ENCODE measurements at regions not wholly inside any gene's neighbourhood (a gene's known extent, or its start where the extent isn't known, plus 50 kb on each side); places are given as distances from the start of the nearest gene placed in this dataset.

DNA sequence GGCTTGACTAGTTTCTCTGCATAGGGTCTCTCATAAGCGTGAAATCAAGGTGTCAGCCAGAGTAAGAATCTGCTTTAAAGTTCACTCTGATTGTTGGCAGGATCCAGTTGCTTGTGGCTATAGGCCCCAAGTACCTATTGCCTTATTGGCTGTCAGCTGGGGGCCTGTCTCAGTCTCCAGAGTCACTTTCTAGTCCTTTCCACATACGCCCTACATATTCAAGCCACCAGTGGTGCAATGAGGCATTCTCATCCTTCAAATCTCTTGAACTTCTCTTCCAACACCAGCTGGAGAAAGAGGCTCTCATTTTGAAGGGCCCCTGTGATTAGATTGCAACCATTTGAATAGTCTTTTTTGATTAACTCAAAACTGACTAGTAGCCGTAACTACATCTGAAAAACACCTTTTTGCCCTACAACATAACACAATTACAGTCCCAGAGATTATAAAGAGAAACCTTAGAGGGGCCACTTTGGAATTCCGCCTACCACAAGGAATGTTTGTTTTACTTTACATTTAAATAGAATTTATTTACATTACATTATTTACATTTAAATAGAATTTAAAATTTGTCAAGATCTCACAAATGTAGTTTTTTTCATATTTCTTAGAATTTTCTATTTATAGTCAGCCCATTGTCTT lies 520.1 kb downstream of the DSC3 start:
- no peak for DNase-seq

DNA sequence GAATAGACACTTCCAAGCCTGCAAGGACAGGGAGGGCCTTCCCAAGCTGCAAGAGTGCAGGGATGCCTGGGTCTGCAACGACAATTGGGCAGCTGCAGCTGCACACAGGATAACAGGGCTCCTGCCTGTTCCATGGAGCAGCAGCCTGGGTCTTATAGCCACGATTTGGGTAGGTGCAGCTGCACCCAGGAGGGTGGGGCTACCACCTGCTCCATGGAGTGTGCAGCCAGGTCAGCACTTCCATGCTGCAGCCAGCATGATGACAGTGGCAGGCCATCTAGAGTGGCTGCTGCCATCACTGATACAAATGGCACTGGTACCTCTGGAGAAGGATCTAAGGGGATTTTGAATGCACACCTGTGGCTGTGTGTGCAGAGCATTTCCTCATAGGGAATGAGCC lies 528.5 kb downstream of the DSC3 start:
- no peak for DNase-seq

DNA sequence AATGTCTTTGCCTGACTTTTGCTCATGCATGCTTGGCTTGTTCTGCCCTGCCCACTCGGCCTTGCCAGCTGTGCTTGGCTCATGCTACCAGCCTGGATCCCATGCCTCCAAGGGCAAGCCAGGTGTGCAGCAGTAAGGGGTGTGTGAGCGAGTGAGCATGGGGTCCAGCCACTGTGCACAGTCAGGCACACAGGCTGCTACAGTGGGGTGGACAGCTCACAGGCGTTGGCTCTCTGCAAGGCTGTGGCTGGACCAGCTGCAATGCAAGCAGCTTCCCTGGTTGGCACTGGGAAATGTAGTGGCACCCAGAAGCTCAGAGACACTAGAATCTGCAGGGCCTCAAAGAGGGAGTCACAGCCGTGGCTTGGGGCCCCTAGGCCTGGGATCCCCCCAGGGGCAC lies 529.7 kb downstream of the DSC3 start:
- no peak for DNase-seq

DNA sequence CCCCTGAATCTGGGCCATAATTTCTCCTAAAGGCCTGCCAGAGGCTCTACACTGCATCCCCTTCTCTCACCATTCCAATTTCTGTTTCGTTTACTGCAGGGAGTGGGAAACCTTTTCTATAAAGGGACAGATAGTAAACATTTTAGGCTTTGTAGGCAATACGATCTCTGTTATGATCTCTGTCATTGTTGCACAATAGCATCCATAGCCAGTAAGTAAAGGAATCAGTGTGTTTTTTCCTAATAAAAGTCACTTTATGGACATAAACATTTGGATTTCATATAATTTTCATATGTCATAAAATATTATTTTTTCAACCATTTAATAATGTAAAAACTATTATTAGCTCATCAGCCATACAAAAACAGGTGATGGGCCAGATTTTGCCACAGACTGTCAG lies 531.7 kb downstream of the DSC3 start:
- DNase-seq, result no peak

DNA sequence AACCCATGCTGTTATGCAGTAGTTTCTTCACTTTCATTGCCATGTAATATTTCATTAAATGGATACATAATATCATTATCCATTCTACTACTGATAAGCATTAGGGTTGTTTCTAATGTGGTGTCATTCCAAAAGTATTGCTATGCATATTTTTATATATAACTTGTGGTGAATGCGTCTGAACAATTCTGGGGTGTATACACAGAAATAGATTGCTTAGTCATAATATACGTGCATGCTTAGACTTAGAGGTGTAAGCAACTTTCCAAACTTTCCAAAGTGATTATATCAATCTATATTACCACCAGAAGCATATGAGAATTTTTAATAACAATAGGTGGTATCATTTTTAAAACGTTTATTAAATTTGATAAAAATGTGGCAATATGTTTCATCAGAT lies 540.9 kb downstream of the DSC3 start:
- no peak for DNase-seq

DNA sequence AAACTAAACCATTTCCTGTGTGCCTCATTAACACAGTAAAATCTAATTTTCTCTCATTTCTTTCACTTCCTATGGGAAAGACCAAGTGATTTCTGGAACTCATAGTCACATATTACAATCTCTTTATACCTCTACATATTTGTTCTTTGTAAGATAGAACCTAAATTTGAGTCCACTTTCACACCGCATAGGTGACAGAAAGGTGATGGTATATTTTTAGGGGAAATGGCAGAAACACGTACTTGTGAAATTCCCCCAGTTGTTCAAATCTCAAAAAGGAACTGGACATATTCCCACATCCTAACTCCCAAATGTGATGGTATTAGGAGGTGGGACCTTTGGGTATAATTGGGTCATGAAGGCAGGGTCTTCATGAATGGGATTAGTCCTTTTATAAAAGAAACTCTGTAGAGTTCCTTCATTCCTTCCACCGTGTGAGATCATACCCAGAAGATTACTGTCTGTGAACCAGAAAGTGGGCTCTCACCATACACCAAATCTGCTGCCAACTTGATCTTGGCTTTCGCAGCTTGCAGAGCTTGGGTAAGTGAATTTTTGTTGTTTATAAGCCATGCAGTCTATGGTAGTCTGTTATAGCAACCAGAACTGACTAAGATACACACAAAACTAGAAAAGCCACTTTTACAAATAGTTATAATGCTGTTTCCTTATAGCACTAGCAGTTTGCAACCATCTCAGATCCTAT lies 542.1 kb downstream of the DSC3 start:
- DNase-seq, result no peak

DNA sequence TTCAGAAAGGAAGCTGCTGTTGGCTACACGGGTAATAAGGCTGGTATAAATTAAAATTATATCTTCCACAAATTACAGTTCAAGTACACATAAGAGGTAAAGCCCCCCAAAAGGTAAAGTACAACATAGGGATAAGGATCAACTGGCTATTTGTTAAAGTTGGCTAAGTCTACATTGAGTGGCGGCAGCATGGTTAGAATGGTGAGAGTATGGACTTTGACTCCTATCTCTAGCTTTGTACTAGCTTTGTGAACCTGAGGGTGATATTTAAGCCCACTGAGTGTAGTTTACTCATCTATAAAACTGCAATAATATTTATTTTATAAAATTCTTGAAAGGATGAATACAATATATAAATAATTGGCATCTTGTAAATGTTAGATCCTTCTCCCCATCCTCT lies 542.8 kb downstream of the DSC3 start:
- no peak for DNase-seq

DNA sequence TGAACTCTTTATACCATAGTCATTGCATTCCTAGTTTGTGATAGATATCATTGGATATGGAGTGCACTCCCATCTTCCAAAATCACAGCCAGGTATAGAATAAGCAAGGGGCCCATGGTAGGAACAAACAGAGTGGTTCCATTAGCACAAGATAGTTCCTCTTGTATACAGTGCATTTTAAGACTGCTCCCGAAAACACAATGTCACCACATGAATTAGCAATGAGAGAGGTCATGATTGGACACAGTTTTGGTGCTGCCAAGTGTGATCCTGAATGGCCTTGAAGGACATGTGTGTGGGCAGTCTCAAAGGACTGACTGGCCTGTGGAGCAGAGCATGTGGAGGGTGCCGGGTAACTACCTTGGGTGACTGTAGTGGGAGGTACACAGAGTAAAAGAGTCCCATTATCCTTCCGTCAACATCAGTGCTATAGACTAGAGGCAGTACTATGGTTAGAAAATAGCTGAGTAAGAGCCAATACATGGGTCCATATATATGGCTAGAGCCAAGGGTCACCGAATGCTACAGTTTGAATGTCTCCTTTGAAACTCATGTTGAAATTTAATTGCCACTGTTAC lies 549.9 kb downstream of the DSC3 start:
- no peak for DNase-seq

DNA sequence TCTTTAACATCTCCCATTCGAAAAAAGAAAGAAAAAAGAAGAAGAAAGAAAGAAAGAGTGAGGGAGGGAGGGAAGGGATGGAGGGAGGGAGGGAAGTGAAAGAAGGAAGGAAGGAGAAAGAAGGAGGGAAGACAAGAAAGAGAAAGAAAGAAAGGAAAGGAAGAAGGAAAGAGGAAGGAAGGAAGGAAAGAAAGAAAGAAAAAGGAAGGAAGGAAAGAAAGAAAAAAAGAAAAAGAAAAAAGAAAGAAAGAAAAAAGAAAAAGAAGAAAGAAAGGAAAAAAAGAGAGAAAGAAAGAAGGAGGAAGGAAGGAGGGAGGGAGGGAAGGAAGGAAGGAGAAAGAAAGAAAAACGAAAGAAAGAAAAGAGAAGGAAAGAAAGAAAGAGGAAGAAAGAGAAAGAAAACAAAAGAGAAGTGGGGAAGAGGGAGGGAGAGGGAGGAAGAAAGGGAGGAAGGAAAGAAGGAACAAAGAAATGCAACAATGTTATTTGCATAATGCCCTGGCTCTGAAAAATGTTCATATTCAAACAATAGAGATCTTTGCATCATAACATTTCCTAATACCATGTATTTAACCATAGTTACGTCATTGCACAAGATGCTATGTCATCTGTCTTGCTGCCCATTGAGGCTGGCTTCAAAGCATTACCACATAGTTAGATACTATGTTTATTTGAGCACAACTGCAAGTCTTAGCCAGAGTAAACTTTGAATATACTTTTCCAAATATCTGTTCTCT lies 550.6 kb downstream of the DSC3 start:
- DNase-seq, result no peak

DNA sequence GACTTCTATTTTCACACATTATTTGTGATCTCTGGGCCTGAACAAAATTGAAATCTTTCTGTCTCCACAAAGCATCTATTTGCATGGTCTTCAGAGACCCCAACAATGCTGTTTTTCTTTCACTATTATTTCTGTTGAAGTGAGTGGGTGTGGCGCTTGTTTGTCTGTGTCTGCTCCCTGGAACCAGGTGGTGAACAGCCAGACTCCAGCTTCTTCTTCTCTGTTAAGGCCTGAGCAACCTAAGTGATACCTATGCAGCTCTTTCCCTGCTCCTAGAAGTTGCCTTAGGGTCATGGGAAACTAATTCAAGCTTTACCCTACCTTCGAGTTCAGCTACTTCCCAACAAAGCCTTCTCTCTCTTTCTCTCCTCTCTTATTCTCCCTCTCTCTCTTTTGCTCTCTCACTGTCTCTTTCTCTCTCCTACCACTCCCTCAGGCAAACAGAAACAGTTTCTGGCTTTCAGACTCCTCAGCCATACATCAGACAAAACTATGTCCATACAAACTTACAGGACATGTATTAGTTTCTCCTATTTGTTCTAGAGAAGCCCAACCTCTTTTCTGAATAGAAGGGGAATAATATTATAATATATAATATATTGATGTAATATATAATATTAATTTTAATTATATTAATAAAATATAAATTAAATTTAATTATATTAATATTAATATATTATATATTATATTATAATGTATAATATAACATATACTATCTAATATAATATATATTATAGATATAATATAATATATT lies 552.5 kb downstream of the DSC3 start:
- DNase-seq, result no peak

DNA sequence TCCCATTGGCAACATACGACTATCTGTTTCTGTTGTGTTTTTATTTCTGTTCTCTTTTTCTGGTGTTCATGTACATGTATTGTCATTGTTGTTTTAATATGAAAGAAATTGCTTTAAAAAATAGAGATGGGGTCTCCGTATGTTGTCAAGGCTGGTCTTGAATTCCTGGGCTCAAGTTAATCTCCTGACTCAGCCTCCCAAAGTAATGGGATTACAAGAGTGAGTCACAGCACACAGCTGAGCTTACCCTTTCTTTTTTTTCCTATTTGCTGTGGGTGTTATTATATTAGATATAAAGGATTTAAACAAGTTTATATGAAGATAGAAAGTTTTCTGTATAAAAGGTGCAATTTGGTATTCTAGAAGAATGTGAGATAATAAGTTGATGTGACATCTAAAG lies 554.6 kb downstream of the DSC3 start:
- DNase-seq, result no peak

DNA sequence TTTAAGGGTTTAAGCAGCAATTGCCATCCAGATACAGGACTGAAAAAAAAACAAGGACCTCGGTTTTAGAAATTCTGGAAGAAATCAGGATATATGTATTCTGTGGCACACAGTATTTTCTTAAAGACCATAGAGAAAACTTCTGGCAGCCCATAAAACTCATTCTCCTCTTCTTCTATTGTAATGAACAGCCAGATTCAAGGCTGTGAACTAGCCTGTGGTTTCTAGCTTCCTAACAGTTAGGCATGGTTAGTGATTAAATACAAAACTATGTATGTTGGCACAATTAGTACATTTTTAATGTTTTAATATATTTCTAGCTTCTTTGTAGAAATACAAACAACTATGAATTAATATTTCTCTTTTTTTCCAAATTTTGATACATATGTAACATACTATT lies 555.7 kb downstream of the DSC3 start:
- no peak for DNase-seq

DNA sequence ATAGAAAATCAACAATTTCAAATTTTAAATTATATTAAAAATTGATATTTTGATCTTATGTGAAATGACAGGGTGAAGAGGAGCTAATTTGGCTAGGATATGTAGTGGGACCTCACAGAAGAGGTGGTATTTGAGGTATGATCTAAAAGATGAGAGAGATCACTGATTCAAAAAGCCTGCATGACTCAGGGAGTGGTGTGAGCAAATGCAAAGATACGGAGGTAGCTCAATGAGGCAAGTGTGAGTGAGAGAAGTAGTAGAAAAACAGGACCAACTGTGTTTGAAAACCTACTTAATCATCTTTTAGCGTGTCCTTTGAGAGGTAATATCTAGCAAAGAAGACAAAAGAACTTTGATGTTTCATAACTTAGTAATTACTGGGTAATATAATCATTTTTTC lies 557.5 kb downstream of the DSC3 start:
- DNase-seq, result no peak

DNA sequence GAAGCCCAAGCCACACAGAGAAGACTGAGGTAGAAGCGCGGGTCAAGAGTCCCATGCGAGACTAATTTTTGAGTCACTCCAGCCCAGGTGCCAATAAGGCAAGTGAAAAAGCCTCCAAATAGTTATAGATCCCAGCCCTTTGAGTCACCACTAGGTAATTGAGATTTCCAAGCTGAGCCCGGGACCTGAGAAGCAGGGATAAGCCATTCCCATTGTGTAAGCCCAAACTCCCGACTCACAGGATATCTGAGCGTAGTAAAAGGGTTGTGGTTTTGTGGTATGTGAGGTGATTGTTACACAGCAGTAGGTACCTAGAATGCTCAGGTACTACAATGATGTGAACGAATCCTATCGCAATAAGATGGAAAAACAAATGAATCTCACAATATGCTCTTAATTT lies 560.7 kb downstream of the DSC3 start:
- no peak for DNase-seq

DNA sequence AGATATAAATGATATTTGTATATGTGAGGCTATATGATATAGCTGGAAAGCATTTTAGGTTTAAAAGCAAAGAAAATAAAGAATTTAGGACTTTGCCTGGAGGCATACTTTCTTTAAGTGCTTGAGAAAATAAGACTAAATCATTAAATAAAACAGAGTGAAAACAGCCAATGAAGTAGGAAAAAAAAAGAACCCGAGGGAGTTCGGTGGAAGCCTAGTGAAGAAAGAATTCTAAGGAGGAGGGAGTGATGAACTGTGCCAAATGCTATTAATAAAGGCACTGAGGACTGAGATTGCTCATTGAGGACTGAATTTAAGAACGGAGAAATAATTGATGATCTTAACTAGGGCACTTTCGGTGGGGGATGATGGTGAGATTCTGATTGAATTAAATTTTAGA lies 573.5 kb downstream of the DSC3 start:
- DNase-seq, result no peak

DNA sequence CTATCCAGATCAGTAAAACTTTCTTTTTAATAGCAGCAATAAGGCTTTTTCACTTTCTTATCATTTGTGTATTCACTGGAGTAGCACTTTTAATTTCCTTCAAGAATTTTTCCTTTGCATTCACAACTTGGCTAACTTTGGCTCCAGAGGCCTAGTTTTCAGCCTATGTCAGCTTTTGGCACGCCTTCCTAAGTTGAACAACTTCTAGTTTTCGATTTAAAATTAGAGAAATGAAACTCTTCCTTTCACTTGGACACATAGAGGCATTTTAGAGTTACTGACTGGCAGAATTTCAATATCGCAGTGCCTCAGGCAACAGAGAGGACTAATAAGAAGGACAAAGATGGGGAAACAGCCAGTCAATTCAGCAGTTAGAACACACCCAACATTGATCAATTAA lies 577.4 kb downstream of the DSC3 start:
- no peak for DNase-seq

DNA sequence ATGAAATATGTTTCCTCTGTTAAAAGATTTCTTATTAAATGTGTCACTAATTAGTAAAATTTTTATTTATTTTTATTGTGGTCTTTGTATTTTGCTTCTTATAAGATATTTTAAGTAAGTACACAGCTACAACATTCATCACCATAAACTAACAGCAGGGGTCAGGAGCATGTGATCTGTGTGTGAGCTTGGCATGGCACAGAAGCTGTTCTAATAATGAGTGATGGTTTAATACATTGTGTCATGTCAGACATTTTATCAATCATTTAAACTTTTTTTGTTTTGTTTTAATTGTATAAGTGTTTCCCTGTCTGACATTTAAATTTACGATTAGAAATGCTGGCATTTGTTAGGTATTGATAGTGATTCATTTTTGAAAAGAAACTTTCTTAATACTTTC lies 585.4 kb downstream of the DSC3 start:
- no peak for DNase-seq

DNA sequence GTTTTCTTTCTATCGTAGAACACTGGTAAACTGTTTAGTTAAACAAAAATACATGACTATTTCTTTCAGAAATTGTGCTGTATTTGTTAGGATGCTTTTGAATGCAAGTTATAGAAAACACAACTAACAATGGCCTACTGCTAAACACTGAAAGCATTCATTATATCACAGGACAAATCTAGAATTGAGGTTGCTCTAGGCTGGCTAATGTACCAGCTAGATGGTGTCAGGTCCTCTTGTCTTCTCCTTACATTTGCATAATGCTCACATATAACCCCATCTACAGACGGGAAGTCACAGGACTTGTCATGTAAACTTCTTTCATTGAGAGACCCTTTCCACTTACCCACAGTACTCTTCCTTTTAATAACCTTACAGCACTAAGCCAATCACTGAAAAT lies 586.8 kb downstream of the DSC3 start:
- no peak for DNase-seq

DNA sequence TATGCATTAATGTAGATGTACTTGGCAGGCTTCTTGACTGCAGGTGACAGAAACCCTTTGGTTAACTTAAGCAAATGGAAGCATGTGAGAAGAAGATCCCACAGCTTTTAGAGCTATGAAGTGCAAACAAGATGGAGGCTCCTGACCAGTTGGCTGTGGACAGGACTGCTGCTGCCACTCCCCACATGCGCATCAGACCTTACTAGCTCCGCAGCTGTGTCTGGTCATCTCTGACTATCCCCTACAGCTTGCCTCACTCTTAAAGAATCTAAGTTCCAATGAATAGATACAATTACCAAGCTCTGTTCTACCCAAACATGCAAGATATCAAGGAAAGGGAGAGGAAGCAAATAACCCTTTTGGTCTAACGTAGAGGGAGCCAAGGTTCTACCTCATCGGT lies 587.6 kb downstream of the DSC3 start:
- no peak for DNase-seq

DNA sequence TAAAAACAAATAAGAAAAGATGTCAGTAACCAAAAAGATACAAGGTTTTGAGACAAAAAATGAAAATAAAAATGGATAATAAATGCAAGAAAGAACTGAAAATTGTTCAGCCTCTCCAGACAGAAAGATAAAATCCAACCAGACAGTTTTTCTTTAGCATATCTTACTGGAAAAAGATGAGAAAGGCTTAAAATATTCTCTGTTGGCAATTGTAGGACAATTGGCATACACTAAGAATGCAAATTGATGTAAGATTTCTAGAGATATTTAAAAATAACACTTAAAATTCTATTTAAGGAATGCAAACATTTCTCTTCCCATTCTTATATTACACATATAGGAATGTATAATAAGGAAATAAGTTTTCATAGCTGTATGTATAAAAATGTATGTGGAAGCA lies 590.6 kb downstream of the DSC3 start:
- DNase-seq, result no peak

DNA sequence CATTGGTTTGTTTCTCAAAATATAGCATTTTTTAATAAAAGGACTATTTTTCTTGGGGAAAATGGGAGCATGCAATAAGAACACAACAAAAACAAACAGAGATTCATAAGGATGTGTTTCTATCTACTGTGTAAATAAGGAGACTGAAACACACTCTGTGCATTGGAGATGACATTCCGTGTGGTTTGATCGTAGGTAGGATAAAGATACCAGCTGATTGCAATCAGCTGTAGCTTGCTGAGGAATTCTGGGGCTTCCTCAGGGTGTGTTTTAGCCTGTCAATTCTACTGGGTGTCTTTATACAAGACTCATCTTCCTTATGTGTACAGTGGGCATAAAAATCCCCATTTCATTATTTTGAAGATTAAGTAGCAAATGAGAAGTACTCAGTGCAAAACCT lies 591.6 kb downstream of the DSC3 start:
- no peak for DNase-seq

DNA sequence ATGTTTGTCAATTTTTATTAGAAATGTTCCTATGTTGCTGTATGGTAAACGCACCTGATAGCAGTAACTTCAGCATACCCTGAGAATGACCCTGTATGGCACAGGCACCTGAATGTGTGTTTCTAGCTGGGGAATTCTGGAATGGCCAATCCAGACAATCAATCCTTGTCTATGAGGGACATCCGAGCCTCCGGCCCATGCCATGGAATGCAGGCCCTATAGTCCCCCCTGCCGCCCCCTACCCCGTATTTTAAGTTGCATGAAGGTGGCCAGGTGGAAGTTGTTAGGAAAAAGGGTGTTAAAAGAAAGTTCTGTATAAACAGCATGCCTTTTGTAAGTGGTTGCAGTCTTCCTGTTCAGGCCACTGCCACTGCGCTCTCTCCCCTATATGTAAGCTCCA lies 595.9 kb downstream of the DSC3 start:
- DNase-seq, result no peak

DNA sequence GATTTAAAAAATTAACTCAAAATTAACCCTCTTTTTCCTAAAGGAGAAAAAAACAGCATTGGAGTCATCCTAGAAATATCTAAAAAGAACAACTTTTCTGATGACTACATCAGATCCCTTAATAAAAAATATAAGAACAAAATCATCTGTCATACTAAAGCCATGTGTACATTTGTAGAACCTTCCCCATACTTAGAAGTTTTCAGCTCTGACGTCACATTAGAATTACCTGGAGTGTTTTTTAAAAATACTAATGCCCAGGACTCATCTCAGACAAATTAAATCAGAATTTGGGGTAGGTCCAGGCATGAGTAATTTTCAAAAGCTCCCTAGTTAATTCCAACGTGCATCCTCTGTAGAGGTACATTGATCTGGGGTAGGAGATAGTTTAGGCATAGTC lies 598.0 kb downstream of the DSC3 start:
- no peak for DNase-seq

Measured in T-helper 2 cell (primary cell).